Right lobe of liver (tissue), 4 donors: ENCODE measurements at regions not wholly inside any gene's neighbourhood (a gene's known extent, or its start where the extent isn't known, plus 50 kb on each side); places are given as distances from the start of the nearest gene placed in this dataset.

Experiments used
- CTCF ChIP-seq, 4 donors: fragments of 200-600 bp in 3 of 4; fragments of 450-650 bp in 1 of 4; IDR thresholded peaks; one replicate each; pipeline versions ENCODE4 v1.5.1 to v1.8.0; 2016 to 2022; ENCODE audit warnings: antibody characterized with exemption in 4 of 4, mild to moderate bottlenecking in 2 of 4
- POLR2A ChIP-seq: fragments of 450-650 bp; IDR thresholded peaks from one replicate; pipeline ENCODE4 v1.6.1; 2017; ENCODE audit warnings: antibody characterized with exemption, mild to moderate bottlenecking
- donor health status: DM: no; HTN: no; CAD: no.
- donor health status: DM: no; HTN: no; CAD: no.
- donor health status: DM: no; HTN: yes; CAD: no.

GRCh38 chr22:47450876-47451475, 688.5 kb downstream of the TBC1D22A start:
- TF ChIP-seq POLR2A (no peak), CTCF (IDR thresholded peaks at IDR 0.05) (no peak)
